HL-60 (cell line): ENCODE measurements at regions not wholly inside any gene's neighbourhood (a gene's known extent, or its start where the extent isn't known, plus 50 kb on each side); places are given as distances from the start of the nearest gene placed in this dataset.

ENCODE experiments used
- DNase-seq, 2 experiments: peaks; one replicate each; pipeline ENCODE4 v3.0.0-alpha.2; 2010 to 2020; ENCODE audit warnings: low read depth in 1 of 2, low spot score in 1 of 2
- H3K27ac ChIP-seq: fragments of 250-450 bp; sonication (Bioruptor Pico); replicated peaks from 2 replicates; pipeline ENCODE4 v1.5.1; 2020; ENCODE audit warnings: mild to moderate bottlenecking, moderate library complexity
- H3K27me3 ChIP-seq: fragments of 250-450 bp; sonication (Bioruptor Pico); 2 replicates; pipeline ENCODE4 v1.5.1; 2021; ENCODE audit warnings: mild to moderate bottlenecking, moderate library complexity; ENCODE audit not compliant: insufficient read depth, poor library complexity, severe bottlenecking
- H3K4me3 ChIP-seq: replicated peaks from 2 replicates; pipeline ENCODE4 v1.5.1; 2011; ENCODE audit warnings: mild to moderate bottlenecking, control low read depth, low read length; ENCODE audit not compliant: insufficient read depth
- GABPA ChIP-seq: IDR thresholded peaks from 2 replicates; pipeline ENCODE4 v1.6.1; 2012; ENCODE audit warnings: low read depth
- POLR2AphosphoS5 ChIP-seq: IDR thresholded peaks from 2 replicates; pipeline ENCODE4 v1.6.1; 2012; ENCODE audit warnings: low read depth
- SPI1 ChIP-seq: IDR thresholded peaks from 2 replicates; pipeline ENCODE4 v1.6.1; 2012; ENCODE audit warnings: low read depth, mild to moderate bottlenecking, borderline replicate concordance
- TF ChIP-seq, protein P1 (sequence below): IDR thresholded peaks from one replicate; pipeline ENCODE4 v1.5.1; 2011; ENCODE audit warnings: low read length, control low read depth, inconsistent platforms; ENCODE audit not compliant: insufficient read depth
- TF ChIP-seq, protein P2 (sequence below): IDR thresholded peaks from 2 replicates; pipeline ENCODE4 v1.6.1; 2012; ENCODE audit warnings: low read depth; ENCODE audit not compliant: insufficient replicate concordance

DNA sequence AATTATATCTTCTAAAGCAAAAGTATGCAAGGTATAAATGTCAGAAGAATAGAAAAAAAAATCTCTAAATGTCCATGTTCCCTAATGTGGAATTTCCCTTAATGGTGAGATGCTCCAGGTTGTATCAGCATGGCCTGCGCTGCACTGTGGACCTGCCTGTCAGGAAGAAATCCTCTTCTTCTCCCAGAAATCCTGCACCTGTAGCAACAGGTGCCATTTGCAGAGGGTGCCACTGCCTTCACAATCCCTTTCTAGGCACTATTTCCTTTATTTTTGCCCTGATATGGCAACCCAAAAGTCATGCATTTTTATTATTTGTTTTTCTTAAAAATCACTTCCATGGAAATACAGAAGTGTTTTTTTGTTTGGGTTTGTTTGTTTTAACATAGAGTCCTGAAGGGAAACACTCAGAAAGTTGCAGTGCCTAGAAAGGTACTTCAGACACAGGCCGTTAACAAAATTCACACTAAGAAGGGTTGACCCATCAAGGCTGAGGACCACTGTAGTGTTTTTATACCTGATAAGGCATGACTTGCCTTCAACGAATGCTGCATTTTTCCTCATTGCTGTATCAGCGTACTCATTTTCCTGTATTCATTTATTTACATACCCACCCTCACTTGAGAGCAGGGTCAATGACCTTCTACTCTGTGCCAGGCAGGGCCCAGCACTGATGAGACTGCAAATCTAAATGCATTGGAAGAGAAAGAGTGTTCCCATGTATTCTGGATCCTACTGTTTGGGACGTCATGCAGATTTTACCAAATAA is 177.8 kb downstream of the SNX18 start:
- Histone ChIP-seq H3K27me3 (no peaks in the 10 kb centered on the region), H3K27ac (no peak overlapping the region), H3K4me3 (no peak overlapping the region)
- no peak for DNase-seq
- TF ChIP-seq GABPA (no peak), POLR2AphosphoS5 (no peak), SPI1 (no peak)
- TF ChIP-seq, protein P1, sequence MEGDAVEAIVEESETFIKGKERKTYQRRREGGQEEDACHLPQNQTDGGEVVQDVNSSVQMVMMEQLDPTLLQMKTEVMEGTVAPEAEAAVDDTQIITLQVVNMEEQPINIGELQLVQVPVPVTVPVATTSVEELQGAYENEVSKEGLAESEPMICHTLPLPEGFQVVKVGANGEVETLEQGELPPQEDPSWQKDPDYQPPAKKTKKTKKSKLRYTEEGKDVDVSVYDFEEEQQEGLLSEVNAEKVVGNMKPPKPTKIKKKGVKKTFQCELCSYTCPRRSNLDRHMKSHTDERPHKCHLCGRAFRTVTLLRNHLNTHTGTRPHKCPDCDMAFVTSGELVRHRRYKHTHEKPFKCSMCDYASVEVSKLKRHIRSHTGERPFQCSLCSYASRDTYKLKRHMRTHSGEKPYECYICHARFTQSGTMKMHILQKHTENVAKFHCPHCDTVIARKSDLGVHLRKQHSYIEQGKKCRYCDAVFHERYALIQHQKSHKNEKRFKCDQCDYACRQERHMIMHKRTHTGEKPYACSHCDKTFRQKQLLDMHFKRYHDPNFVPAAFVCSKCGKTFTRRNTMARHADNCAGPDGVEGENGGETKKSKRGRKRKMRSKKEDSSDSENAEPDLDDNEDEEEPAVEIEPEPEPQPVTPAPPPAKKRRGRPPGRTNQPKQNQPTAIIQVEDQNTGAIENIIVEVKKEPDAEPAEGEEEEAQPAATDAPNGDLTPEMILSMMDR, result no peak
- TF ChIP-seq, protein P2, sequence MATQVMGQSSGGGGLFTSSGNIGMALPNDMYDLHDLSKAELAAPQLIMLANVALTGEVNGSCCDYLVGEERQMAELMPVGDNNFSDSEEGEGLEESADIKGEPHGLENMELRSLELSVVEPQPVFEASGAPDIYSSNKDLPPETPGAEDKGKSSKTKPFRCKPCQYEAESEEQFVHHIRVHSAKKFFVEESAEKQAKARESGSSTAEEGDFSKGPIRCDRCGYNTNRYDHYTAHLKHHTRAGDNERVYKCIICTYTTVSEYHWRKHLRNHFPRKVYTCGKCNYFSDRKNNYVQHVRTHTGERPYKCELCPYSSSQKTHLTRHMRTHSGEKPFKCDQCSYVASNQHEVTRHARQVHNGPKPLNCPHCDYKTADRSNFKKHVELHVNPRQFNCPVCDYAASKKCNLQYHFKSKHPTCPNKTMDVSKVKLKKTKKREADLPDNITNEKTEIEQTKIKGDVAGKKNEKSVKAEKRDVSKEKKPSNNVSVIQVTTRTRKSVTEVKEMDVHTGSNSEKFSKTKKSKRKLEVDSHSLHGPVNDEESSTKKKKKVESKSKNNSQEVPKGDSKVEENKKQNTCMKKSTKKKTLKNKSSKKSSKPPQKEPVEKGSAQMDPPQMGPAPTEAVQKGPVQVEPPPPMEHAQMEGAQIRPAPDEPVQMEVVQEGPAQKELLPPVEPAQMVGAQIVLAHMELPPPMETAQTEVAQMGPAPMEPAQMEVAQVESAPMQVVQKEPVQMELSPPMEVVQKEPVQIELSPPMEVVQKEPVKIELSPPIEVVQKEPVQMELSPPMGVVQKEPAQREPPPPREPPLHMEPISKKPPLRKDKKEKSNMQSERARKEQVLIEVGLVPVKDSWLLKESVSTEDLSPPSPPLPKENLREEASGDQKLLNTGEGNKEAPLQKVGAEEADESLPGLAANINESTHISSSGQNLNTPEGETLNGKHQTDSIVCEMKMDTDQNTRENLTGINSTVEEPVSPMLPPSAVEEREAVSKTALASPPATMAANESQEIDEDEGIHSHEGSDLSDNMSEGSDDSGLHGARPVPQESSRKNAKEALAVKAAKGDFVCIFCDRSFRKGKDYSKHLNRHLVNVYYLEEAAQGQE, result no peak

DNA sequence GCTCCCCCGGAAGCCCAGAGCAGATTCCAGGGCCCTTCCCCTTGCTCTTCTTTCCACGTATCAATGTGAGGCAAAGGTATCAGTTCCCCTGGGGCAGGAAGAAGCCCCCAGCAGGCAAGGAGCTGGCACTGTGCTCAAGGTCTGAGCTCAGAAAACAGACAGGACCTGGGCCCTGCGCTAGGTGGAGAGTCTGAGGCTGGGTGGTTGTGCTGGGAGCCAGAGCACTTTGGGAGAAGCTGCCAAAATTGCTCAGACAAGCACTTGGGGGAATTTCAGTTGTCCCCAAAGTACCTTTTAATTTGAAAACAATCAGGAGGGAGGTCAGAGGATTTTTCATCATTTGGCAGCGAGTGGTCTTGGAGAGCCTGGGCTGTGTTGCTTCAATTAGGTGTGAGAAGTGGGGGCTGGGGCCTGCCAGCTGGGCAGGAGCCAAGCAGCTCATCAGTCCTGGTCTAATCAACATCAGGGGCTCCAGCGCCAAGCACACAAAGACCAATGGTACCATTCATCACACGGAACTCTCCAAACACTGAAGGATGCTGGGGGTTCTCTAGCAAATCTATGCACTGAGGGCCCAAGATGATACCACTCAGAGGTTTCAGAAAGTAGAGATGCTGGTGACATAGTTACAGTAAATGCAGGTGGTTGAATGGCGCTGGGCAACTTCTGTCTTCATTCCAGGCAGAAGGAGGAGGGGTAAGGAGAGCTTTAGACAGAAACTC is 176.5 kb downstream of the SNX18 start:
- Histone ChIP-seq H3K27ac (no peak overlapping the region), H3K4me3 (no peak overlapping the region), H3K27me3 (no peaks in the 10 kb centered on the region)
- DNase-seq, result no peak
- TF ChIP-seq, protein P2, result no peak
- TF ChIP-seq, protein P1, result no peak
- TF ChIP-seq GABPA, result no peak
- no peak for TF ChIP-seq SPI1
- TF ChIP-seq POLR2AphosphoS5, result no peak

DNA sequence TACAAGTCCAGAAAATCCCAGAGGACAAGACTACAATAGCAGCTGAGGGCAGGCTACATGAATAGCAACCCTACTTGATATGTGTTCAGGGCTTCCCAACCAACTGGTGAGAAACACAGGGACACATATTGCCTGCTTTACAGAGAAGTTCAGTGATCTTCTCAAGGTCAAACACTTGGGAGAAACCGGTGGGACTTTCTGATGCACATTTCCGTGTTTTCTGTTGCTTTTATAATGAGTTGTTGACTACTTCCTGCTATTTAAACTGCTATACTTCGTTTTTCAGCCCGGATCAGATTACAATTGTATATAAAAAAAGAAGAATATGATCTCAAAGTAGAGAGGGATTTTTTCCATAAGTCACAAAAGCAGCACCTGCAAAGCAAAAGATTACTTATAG is 175.1 kb downstream of the SNX18 start:
- TF ChIP-seq SPI1, result no peak
- TF ChIP-seq, protein P2, result no peak
- TF ChIP-seq POLR2AphosphoS5, result no peak
- no peak for TF ChIP-seq GABPA
- no peak for DNase-seq
- H3K27me3 ChIP-seq, result no peaks in the 10 kb centered on the region
- H3K4me3 ChIP-seq, result no peak overlapping the region
- no peak overlapping the region for H3K27ac ChIP-seq
